ENCODE measurements at regions not wholly inside any gene's neighbourhood (a gene's known extent, or its start where the extent isn't known, plus 50 kb on each side); places are given as distances from the start of the nearest gene placed in this dataset.
"Not testable (repeated sequence)": the region's sequence is repeated elsewhere in the genome, so short reads cannot be mapped to it uniquely, and the experiment has no call there.

GRCh38 chr20:48374991-48375595 is 452.7 kb downstream of the PREX1 start:
- DNase-seq, result no peak

- not testable (repeated sequence) for DNase-seq
These were observed 453.5 kb downstream of the PREX1 start for GRCh38 chr20:48374031-48374907.

GRCh38 chr20:48373555-48373934 is 454.3 kb downstream of the PREX1 start:
- DNase-seq, result no peak

DNA sequence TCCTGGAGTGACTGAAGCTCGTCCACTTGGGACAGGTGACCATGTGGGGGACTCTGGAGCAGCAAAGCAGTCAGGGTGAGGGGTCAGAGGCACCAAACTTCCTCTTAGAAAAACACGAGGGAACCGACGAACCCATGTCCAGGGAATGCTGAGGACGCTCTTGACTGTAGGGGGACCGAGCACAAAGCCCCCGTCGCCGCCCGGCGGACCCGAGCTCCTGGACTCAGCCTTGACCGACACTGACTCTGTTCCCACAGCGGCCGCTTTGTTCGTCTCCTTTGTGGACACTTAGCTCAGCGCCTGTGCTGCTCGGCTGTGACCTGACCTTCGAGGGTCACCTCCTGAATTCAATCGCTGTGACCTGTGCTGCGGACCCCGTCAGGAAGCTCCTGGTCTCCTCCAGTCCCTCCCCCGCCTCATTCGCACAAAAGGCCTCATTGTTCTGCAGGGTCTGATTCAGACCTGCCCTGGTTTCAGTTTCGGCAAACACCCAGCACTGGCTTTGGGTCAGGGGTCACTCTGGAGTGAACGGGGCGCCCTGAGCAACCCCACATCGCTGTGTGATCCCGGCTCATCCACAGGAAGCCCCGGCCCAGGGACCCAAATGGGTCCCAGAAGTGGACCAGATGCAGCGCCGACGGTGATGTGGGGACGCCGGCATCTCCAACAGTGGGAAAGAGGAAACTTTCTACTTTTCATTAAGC is 454.8 kb downstream of the PREX1 start:
- DNase-seq, result not testable (repeated sequence)

DNA sequence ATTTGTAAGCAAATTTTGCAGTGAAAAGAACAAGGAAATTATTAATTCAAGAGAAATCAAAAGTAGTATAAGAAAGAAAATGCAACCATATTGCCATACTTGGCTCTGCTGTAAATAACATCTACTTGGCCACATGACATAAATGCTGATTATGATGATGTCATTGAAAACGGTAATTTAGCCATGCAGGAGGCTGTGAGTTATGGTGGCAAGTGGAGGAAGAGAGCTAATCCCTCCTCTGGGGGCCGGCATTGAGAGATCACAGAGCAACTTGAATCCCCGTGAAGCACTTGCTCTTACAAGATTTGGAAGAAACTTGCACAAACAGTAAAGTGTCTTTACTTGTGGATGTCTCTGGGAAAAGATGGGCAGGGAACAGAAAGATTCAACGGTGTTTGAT is 456.6 kb downstream of the PREX1 start:
- no peak for DNase-seq

- not testable (repeated sequence) for DNase-seq
These were observed 459.2 kb downstream of the PREX1 start for GRCh38 chr20:48368580-48369021.

GRCh38 chr20:48367541-48368358 is 460.0 kb downstream of the PREX1 start:
- not testable (repeated sequence) for DNase-seq

- no peak for DNase-seq
These were observed 461.6 kb downstream of the PREX1 start for GRCh38 chr20:48366230-48366629.

- DNase-seq, result no peak
These were observed 462.9 kb downstream of the PREX1 start for GRCh38 chr20:48364688-48365421.

GRCh38 chr20:48364055-48364454 is 463.7 kb downstream of the PREX1 start:
- DNase-seq, result no peak

- DNase-seq, result no peak
These were observed 467.3 kb downstream of the PREX1 start for GRCh38 chr20:48360342-48360975.

DNA sequence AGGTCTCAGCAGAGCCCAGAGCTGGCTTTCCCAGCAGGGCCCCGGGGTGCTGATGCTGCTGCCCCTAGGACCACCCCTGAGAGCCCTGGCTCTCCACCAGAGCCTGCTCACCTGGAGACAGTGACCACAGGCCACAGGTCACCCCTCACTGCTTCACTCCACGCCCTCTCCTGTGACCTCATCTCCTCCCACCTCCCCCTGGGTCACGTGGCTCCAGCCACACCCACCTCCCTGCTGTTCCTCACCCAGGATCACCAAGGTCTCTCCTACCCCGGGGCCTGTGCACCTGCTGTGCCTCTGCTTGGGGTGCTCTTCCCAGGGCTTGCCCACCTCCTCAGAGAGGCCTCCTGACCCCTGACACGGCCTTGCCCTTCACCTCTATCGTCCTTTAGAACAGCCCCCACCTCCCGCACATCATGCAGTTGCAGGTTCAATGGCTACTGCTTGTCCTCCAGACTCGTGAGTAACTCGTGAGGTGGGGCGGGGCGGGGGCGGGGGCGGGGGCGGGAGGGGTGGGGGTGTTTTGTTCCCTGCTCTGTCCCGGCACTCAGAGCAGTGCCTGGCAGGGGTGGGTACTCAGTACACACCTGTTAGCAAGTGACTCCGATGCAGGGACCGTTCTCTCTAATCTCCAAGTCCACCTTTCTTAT is 468.0 kb downstream of the PREX1 start:
- no peak for DNase-seq

DNA sequence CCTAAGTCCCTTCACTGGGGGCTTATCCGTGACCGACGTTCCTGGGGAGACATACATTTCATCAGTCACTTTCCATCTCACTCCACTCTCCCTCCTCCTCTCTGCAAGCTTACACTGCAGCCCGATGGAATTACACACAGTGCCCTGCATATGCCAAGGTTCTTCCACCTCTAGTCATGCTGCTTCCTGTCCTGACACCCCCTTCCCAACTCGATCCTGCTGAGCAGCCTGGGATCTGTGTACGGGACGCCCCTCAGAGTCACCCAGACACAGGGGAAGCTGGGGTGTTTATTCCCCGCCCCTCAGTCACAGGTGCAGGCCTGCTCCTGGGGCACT is 468.8 kb downstream of the PREX1 start:
- DNase-seq, result not testable (repeated sequence)

DNA sequence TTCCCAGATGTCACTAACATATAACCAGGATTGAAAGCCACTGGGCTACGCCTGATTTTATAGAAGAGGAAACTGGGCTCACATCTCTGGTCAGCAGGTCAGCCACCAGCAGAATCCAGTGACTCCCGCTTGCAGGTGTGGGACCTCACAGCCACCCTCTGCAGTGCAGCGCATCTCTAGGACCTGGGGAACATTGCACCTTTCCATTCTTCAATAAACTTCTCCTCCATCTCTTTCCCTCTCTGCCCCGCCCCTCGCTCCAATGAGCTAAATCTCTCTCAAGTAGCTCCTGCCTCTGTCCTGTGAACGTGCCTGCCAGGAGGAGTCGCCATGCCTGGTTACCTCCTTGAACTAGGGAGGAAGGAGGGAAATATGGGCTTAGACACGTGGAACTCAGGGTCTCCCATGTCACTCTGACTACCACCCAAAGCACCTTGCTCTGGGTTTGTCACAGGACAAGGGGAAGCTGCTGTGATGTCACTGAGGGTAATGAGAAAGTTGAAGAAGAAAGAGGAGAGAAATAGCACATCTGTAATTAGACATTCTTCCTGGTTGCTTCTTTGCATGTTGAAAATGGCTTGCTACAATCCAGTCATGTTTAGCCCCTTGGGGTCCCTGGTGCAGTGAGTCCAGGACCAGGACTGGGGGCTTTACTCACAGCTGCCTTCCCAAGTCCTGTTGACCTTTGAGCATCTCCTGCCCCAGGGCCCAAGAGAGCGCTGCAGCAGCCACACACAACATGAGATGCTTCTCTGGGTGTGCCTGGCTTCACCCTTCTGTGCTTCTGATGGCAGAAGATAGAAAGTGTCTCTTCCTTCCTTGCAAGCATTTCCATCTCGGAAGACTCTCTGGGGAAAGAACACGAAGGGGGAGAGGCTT is 469.4 kb downstream of the PREX1 start:
- no peak for DNase-seq

GRCh38 chr20:48357714-48358113 is 470.1 kb downstream of the PREX1 start:
- no peak for DNase-seq

- no peak for DNase-seq
These were observed 472.9 kb downstream of the PREX1 start for GRCh38 chr20:48354903-48355302.

DNA sequence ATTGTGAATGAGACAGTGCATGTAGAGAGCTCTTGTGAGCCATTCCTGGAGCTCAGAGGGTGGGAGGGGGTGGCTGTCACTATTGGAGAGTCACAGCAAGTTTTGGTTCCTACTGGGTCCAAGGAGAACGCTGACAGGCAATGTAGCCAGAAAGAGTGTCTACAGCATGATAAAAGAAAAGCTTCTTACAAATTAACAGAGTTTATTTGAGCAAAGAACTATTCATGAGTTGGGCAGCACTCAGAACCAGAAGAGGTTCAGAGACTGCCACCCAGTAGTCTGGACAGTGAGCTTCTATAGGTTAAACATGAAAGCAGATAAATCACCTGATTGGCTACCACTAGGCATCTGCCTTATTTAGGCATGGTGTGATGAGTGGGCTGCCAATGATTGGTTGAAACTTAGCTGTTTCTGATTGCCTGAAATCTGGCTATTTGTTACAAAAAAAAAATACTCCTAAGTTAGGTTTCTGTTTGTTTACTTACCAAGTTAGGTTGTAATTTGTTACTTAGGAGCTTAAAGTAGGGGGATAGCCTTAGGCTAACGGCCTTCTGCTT is 473.4 kb downstream of the PREX1 start:
- no peak for DNase-seq

- DNase-seq, result no peak
These were observed 475.2 kb downstream of the PREX1 start for GRCh38 chr20:48352628-48353027.

DNA sequence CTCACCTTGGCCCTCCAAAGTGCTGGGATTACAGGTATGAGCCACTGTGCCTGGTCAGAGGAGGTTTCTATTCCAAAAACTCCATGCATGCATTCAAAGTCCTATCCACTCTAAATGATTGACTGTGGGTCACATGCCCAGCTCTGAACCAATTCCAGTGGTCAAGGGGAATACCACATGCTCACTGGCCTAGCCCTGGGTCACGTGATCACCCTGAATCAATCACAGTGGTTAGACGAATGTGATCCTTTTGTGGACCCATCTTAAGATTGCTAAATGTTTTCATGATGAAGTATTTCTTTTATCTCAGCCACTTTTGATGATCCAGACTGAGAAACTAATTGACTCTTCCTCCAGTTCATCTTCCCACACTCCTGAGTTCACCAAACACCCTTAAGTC is 475.8 kb downstream of the PREX1 start:
- DNase-seq, result no peak
